Vagina (tissue), 2 donors: ENCODE measurements at regions not wholly inside any gene's neighbourhood (a gene's known extent, or its start where the extent isn't known, plus 50 kb on each side); places are given as distances from the start of the nearest gene placed in this dataset.

Experiments
- DNase-seq, 2 donors: peaks; one replicate each; pipeline ENCODE4 v3.0.0-alpha.2; 2017; ENCODE audit errors: extremely low spot score in 2 of 2
- H3K27ac ChIP-seq: fragments of 200-600 bp; sonication (generic); one replicate; pipeline ENCODE4 v1.5.1; 2019
- H3K27me3 ChIP-seq: fragments of 200-600 bp; sonication (generic); one replicate; pipeline ENCODE4 v1.5.1; 2019
- H3K36me3 ChIP-seq, 2 donors: fragments of 200-600 bp; sonication (generic); one replicate each; pipeline ENCODE4 v1.5.1; 2017 to 2019
- H3K4me1 ChIP-seq: fragments of 200-600 bp; sonication (generic); one replicate; pipeline ENCODE4 v1.5.1; 2019
- H3K4me3 ChIP-seq, 2 donors: fragments of 200-600 bp; sonication (generic); 1 replicate in 1 of 2; 2 replicates in 1 of 2; pipeline ENCODE4 v1.5.1; 2016 to 2019
- H3K9me3 ChIP-seq: fragments of 200-600 bp; sonication (generic); one replicate; pipeline ENCODE4 v1.5.1; 2019
- POLR2A ChIP-seq, 2 donors: fragments of 450-650 bp; IDR thresholded peaks; one replicate each; pipeline ENCODE4 v1.6.1; 2017; ENCODE audit warnings: antibody characterized with exemption in 2 of 2, mild to moderate bottlenecking in 2 of 2, moderate library complexity in 2 of 2
- POLR2AphosphoS5 ChIP-seq, 2 donors: sonication (generic); formaldehyde crosslinking; IDR thresholded peaks; one replicate each; pipeline ENCODE4 v1.9.0; 2017; ENCODE audit warnings: antibody characterized with exemption in 2 of 2, mild to moderate bottlenecking in 2 of 2, low read depth in 1 of 2; ENCODE audit not compliant: insufficient read depth in 1 of 2
- intact Hi-C: fragments of 100-400 bp; cut with DNase I; formaldehyde crosslinking; loops from one replicate; pipeline ENCODE4 v1.15.1; 2023
- TF ChIP-seq, protein P1 (sequence below), 3 experiments: fragments of 450-650 bp in 2 of 3; fragments of 200-600 bp in 1 of 3; sonication (generic) in 1 of 3; IDR thresholded peaks; one replicate each; pipeline ENCODE4 v1.5.1; 2017 to 2019; ENCODE audit warnings: antibody characterized with exemption in 3 of 3, mild to moderate bottlenecking in 2 of 3, moderate library complexity in 2 of 3

DNA sequence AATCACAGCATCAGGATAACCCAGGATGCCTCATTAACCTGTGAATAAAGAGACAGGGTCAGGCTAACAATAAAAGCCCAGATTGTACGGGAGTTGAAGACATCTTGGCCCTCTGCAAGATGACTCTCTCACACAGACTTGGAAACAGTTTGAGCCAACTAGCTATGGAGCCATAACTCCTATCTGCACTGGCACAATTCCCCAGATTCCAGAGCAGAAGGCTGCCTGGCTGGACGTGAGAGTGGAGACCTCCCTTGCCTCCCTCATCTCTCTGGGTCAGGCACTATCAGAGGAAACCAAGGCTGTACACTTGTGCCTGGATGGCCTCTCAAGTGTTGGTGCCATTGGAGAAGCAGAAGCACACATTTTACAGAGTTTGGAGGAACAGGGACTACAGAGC, 312.6 kb downstream of the THBS2 start:
- intact Hi-C loops = no loop called here
- peaks cover 15% of the 10 kb centered on the region for H3K4me1 ChIP-seq
- no peak for DNase-seq
- H3K27ac ChIP-seq = peak overlapping the region; percentile 71
- TF ChIP-seq, protein P1, sequence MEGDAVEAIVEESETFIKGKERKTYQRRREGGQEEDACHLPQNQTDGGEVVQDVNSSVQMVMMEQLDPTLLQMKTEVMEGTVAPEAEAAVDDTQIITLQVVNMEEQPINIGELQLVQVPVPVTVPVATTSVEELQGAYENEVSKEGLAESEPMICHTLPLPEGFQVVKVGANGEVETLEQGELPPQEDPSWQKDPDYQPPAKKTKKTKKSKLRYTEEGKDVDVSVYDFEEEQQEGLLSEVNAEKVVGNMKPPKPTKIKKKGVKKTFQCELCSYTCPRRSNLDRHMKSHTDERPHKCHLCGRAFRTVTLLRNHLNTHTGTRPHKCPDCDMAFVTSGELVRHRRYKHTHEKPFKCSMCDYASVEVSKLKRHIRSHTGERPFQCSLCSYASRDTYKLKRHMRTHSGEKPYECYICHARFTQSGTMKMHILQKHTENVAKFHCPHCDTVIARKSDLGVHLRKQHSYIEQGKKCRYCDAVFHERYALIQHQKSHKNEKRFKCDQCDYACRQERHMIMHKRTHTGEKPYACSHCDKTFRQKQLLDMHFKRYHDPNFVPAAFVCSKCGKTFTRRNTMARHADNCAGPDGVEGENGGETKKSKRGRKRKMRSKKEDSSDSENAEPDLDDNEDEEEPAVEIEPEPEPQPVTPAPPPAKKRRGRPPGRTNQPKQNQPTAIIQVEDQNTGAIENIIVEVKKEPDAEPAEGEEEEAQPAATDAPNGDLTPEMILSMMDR (IDR thresholded peaks at IDR 0.05) = no peak
- TF ChIP-seq POLR2A (IDR thresholded peaks at IDR 0.05) = no peak
- TF ChIP-seq POLR2AphosphoS5 (IDR thresholded peaks at IDR 0.05; ENCODE audit: insufficient read depth in 1 of 2, low read depth in 1 of 2) = no peak
- no peaks in the 10 kb centered on the region for H3K27me3 ChIP-seq
- H3K36me3 ChIP-seq = no peaks in the 10 kb centered on the region
- no peak overlapping the region for H3K4me3 ChIP-seq
- no peaks in the 10 kb centered on the region for H3K9me3 ChIP-seq

DNA sequence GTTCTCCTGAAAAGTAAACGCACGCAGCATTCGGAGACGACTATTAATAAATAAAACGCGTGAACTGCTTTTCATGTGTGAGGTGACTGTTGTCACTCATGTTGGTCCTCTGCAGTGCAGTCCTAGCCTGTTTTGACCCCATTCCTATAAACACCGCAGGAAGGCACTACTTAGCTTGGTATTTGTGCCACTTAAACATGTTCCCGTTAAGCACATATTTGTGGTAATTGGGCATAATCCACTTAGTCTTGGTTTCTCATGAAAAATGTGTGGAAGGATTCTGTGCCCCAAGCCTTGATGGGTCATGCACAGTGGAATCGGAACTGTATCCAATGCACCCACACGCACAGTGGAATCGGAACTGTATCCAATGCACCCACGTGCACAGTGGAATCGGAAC, 313.9 kb downstream of the THBS2 start:
- peaks cover 15% of the 10 kb centered on the region for H3K4me1 ChIP-seq
- H3K27ac ChIP-seq = peak overlapping the region; percentile 71
- no peak for DNase-seq
- H3K27me3 ChIP-seq = no peaks in the 10 kb centered on the region
- intact Hi-C loops = no loop called here
- TF ChIP-seq POLR2A (IDR thresholded peaks at IDR 0.05) (no peak), POLR2AphosphoS5 (IDR thresholded peaks at IDR 0.05; ENCODE audit: insufficient read depth in 1 of 2, low read depth in 1 of 2) (no peak)
- TF ChIP-seq, protein P1 (IDR thresholded peaks at IDR 0.05) = no peak
- no peaks in the 10 kb centered on the region for H3K36me3 ChIP-seq
- H3K9me3 ChIP-seq = no peaks in the 10 kb centered on the region
- no peak overlapping the region for H3K4me3 ChIP-seq

DNA sequence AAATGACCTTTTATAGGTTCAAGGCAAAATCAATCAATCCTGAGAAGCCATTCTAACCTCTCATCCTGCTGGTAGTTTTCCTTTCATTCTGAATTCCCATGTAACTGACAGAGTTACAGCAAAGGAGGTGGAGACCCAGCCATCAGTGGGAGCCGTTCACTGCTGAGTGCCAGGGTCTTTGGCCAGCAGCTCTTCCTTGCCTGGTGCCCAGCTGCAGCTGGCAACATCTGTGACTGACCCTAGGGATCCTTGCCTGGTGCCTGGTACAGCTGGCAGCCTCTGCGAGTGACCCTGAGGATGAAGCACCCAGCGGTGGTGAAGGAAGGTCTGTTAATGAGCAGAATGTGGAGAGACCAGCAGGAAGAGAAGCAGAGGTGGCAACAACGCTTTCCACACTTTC, 314.6 kb downstream of the THBS2 start:
- no peaks in the 10 kb centered on the region for H3K27me3 ChIP-seq
- peaks cover 15% of the 10 kb centered on the region for H3K4me1 ChIP-seq
- no peaks in the 10 kb centered on the region for H3K36me3 ChIP-seq
- H3K9me3 ChIP-seq = no peaks in the 10 kb centered on the region
- H3K27ac ChIP-seq = peak overlapping the region; percentile 71
- intact Hi-C loops = no loop called here
- no peak for DNase-seq
- H3K4me3 ChIP-seq = no peak overlapping the region
- TF ChIP-seq, protein P1 (IDR thresholded peaks at IDR 0.05) = no peak
- TF ChIP-seq POLR2AphosphoS5 (IDR thresholded peaks at IDR 0.05; ENCODE audit: insufficient read depth in 1 of 2, low read depth in 1 of 2) = no peak
- TF ChIP-seq POLR2A (IDR thresholded peaks at IDR 0.05) = no peak

DNA sequence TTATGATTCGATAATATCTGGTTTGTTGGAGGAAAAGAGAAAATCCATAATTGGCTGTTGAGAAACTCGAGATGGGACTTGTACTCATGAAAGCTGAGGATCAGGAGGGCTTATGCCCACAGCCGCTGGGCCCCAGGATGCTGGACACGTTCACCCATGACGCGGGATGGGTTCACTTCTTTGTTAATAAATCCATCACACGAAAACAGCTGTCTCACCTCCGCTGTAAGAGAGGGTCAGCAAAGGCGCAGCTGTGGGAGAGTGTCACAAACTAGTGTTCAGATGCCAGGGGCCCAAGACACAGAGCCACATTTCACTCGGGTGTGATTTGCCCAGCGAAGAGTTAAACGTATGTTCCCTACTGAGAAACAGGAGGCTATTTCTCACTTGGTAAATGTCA, 315.1 kb downstream of the THBS2 start:
- Histone ChIP-seq H3K4me1 (peaks cover 15% of the 10 kb centered on the region), H3K9me3 (no peaks in the 10 kb centered on the region), H3K27me3 (no peaks in the 10 kb centered on the region), H3K4me3 (no peak overlapping the region), H3K27ac (peak overlapping the region; percentile 71), H3K36me3 (no peaks in the 10 kb centered on the region)
- intact Hi-C loops = no loop called here
- TF ChIP-seq POLR2A (IDR thresholded peaks at IDR 0.05) = no peak
- no peak for TF ChIP-seq POLR2AphosphoS5 (IDR thresholded peaks at IDR 0.05; ENCODE audit: insufficient read depth in 1 of 2, low read depth in 1 of 2)
- TF ChIP-seq, protein P1 (IDR thresholded peaks at IDR 0.05) = no peak
- DNase-seq = no peak

DNA sequence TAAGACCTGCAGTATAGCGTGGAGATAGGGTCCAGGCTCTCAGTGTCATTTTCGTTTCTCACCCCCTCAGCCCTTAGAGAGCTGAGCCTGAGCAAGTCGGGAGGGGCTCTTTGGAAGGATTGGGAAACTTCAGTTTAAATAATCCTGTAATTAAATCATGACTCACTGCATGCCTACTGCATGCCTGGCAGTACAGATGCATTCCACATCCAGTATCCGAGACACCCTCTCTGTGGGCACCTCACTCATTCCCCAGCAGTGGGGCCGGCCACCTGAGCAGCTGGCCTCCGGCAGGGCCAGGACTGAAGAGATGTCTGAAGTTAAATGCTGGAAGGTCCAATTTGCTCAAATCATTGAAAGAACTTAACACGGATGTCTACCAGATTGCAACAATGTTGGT, 316.6 kb downstream of the THBS2 start:
- no peaks in the 10 kb centered on the region for H3K9me3 ChIP-seq
- H3K27ac ChIP-seq = peak overlapping the region; percentile 71
- no peak overlapping the region for H3K4me3 ChIP-seq
- TF ChIP-seq POLR2AphosphoS5 (IDR thresholded peaks at IDR 0.05; ENCODE audit: insufficient read depth in 1 of 2, low read depth in 1 of 2) = no peak
- no peak for TF ChIP-seq POLR2A (IDR thresholded peaks at IDR 0.05)
- TF ChIP-seq, protein P1 (IDR thresholded peaks at IDR 0.05) = no peak
- H3K36me3 ChIP-seq = no peaks in the 10 kb centered on the region
- peaks cover 15% of the 10 kb centered on the region for H3K4me1 ChIP-seq
- DNase-seq = no peak
- H3K27me3 ChIP-seq = no peaks in the 10 kb centered on the region
- intact Hi-C loops = no loop called here
